ENCODE measurements at regions not wholly inside any gene's neighbourhood (a gene's known extent, or its start where the extent isn't known, plus 50 kb on each side); places are given as distances from the start of the nearest gene placed in this dataset.

- TF ChIP-seq, protein P1, sequence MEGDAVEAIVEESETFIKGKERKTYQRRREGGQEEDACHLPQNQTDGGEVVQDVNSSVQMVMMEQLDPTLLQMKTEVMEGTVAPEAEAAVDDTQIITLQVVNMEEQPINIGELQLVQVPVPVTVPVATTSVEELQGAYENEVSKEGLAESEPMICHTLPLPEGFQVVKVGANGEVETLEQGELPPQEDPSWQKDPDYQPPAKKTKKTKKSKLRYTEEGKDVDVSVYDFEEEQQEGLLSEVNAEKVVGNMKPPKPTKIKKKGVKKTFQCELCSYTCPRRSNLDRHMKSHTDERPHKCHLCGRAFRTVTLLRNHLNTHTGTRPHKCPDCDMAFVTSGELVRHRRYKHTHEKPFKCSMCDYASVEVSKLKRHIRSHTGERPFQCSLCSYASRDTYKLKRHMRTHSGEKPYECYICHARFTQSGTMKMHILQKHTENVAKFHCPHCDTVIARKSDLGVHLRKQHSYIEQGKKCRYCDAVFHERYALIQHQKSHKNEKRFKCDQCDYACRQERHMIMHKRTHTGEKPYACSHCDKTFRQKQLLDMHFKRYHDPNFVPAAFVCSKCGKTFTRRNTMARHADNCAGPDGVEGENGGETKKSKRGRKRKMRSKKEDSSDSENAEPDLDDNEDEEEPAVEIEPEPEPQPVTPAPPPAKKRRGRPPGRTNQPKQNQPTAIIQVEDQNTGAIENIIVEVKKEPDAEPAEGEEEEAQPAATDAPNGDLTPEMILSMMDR (IDR thresholded peaks at IDR 0.05; ENCODE audit: low read depth, low read length) = no peak
- TF ChIP-seq EZH2phosphoT487 (IDR thresholded peaks at IDR 0.05; ENCODE audit: low read depth) = no peak
Measured at GRCh38 chr3:162810776-162811175, 1314.2 kb downstream of the OTOL1 start.

Measured in OCI-LY3 (cell line).